Body of pancreas (tissue), 4 donors: ENCODE measurements at regions not wholly inside any gene's neighbourhood (a gene's known extent, or its start where the extent isn't known, plus 50 kb on each side); places are given as distances from the start of the nearest gene placed in this dataset.

Source experiments
- POLR2A ChIP-seq, 3 donors: fragments of 450-650 bp; IDR thresholded peaks; one replicate each; pipeline ENCODE4 v1.6.1; 2016; ENCODE audit warnings: antibody characterized with exemption in 3 of 3, mild to moderate bottlenecking in 2 of 3
- TF ChIP-seq, protein P1 (sequence below), 7 experiments: fragments of 450-650 bp in 4 of 7; fragments of 200-600 bp in 3 of 7; sonication (generic) in 3 of 7; IDR thresholded peaks; one replicate each; pipeline ENCODE4 v1.5.1; 2016 to 2019; ENCODE audit warnings: antibody characterized with exemption in 7 of 7

DNA sequence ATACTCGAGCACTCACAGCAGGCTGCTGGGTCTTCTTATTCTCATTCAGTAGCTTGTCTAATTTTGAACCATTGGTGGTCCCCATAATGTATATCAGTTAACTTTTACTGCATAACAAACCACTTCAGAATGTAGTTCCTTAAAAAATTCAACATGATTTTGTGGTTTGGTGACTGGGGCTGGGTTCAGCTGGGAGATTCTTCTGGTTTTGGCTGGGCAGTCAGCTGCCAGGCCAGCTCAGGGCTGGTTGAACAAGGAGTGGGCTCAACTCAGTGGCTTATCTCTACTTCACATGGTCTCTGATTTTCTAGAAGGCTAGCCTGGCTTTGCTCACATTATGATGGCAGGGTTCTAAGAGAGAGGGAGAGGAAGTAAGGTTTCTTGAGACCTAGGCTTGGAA lies 292.4 kb upstream of the CHD6 start:
- TF ChIP-seq, protein P1, sequence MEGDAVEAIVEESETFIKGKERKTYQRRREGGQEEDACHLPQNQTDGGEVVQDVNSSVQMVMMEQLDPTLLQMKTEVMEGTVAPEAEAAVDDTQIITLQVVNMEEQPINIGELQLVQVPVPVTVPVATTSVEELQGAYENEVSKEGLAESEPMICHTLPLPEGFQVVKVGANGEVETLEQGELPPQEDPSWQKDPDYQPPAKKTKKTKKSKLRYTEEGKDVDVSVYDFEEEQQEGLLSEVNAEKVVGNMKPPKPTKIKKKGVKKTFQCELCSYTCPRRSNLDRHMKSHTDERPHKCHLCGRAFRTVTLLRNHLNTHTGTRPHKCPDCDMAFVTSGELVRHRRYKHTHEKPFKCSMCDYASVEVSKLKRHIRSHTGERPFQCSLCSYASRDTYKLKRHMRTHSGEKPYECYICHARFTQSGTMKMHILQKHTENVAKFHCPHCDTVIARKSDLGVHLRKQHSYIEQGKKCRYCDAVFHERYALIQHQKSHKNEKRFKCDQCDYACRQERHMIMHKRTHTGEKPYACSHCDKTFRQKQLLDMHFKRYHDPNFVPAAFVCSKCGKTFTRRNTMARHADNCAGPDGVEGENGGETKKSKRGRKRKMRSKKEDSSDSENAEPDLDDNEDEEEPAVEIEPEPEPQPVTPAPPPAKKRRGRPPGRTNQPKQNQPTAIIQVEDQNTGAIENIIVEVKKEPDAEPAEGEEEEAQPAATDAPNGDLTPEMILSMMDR (IDR thresholded peaks at IDR 0.05), result no peak
- no peak for TF ChIP-seq POLR2A (IDR thresholded peaks at IDR 0.05)
